ENCODE measurements at regions not wholly inside any gene's neighbourhood (a gene's known extent, or its start where the extent isn't known, plus 50 kb on each side); places are given as distances from the start of the nearest gene placed in this dataset.

DNA sequence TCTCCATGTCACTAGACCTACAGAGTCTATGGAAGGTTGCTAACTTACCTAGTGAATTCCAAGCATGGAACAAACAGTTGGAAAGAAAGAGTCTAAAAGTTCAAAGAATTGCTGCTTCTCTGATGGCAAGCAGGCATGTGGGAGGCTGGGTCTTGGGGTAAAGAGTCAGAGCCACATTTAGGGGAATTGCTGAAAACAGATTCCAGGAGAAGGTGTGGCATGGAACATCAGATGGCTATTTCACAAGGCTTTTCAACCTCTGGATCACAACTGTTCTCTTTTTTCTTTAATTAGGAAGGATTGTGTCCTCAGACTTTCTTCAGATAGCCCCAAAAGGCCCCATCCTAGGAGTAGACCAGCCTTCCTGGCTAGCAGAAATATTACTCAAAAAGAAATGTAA, 601.5 kb downstream of the MAFB start:
- TF ChIP-seq, protein P1, sequence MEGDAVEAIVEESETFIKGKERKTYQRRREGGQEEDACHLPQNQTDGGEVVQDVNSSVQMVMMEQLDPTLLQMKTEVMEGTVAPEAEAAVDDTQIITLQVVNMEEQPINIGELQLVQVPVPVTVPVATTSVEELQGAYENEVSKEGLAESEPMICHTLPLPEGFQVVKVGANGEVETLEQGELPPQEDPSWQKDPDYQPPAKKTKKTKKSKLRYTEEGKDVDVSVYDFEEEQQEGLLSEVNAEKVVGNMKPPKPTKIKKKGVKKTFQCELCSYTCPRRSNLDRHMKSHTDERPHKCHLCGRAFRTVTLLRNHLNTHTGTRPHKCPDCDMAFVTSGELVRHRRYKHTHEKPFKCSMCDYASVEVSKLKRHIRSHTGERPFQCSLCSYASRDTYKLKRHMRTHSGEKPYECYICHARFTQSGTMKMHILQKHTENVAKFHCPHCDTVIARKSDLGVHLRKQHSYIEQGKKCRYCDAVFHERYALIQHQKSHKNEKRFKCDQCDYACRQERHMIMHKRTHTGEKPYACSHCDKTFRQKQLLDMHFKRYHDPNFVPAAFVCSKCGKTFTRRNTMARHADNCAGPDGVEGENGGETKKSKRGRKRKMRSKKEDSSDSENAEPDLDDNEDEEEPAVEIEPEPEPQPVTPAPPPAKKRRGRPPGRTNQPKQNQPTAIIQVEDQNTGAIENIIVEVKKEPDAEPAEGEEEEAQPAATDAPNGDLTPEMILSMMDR (IDR thresholded peaks at IDR 0.05): no peak
- TF ChIP-seq POLR2A (IDR thresholded peaks at IDR 0.05): no peak
